H1 (cell line): ENCODE measurements at regions not wholly inside any gene's neighbourhood (a gene's known extent, or its start where the extent isn't known, plus 50 kb on each side); places are given as distances from the start of the nearest gene placed in this dataset.
A peak's percentile ranks its signal among the peaks of the same experiment; 100 is the strongest.

Experiments
- CTCF ChIA-PET: fragments of 300-600 bp; sonication (Branson Sonifier 250); formaldehyde crosslinking; loops from one replicate; lab custom pipeline; 2021; ENCODE audit not compliant: partially characterized antibody; lab: Charles Lee
- POLR2A ChIA-PET: fragments of 300-600 bp; sonication (Branson Sonifier 250); formaldehyde crosslinking; loops from one replicate; lab custom pipeline; 2021; ENCODE audit warnings: inconsistent platforms; ENCODE audit not compliant: partially characterized antibody; lab: Charles Lee
- DNase-seq, 2 experiments: peaks; one replicate each; pipeline versions ENCODE4 v3.0.0 to v3.0.0-alpha.2; 2010 to 2022; ENCODE audit warnings: low spot score in 2 of 2, low read depth in 1 of 2, mixed read lengths in 1 of 2
- FAIRE-seq: peaks from 2 replicates; lab custom pipeline; 2011; peaks lifted over from hg19 to GRCh38; lab: Jason Lieb, UNC
- H2AFZ ChIP-seq: 2 replicates; pipeline ENCODE4 v1.8.1; 2012; ENCODE audit warnings: low read length, inconsistent platforms
- H2AK5ac ChIP-seq: 2 replicates; pipeline ENCODE4 v1.6.1; 2013; ENCODE audit warnings: low read depth, low read length
- H2BK120ac ChIP-seq: replicated peaks from 2 replicates; pipeline ENCODE3; 2013; ENCODE audit warnings: low read depth, low read length, inconsistent platforms
- H2BK12ac ChIP-seq: 2 replicates; pipeline ENCODE4 v1.6.1; 2013; ENCODE audit warnings: low read depth, low read length
- H2BK15ac ChIP-seq: 2 replicates; pipeline ENCODE4 v1.6.1; 2013; ENCODE audit warnings: low read length
- H2BK20ac ChIP-seq: 2 replicates; pipeline ENCODE4 v1.6.1; 2013; ENCODE audit warnings: low read length
- H2BK5ac ChIP-seq: 2 replicates; pipeline ENCODE4 v1.6.1; 2013; ENCODE audit warnings: low read depth, low read length
- H3K14ac ChIP-seq: 2 replicates; pipeline ENCODE4 v1.6.1; 2013; ENCODE audit warnings: inconsistent platforms; ENCODE audit not compliant: insufficient read length
- H3K18ac ChIP-seq: 2 replicates; pipeline ENCODE4 v1.6.1; 2013; ENCODE audit warnings: low read length; ENCODE audit errors: extremely low read depth
- H3K23ac ChIP-seq: 2 replicates; pipeline ENCODE4 v1.6.1; 2013; ENCODE audit warnings: inconsistent platforms; ENCODE audit not compliant: insufficient read length
- H3K23me2 ChIP-seq: 2 replicates; pipeline ENCODE4 v1.6.1; 2013; ENCODE audit warnings: low read depth, low read length
- H3K27ac ChIP-seq: 2 replicates; pipeline ENCODE4 v1.6.1; 2011; ENCODE audit warnings: low read depth, low read length, inconsistent platforms
- H3K27me3 ChIP-seq, 4 experiments: replicated peaks in 1 of 4; 1 replicate in 1 of 4; 2 replicates in 3 of 4; pipeline versions ENCODE4 v1.6.1 to v1.8.1; 2011 to 2013; ENCODE audit warnings: low read length in 3 of 4, mild to moderate bottlenecking in 3 of 4, inconsistent platforms in 2 of 4, mixed read lengths in 2 of 4, moderate library complexity in 1 of 4; ENCODE audit not compliant: control insufficient read depth in 3 of 4, insufficient read depth in 3 of 4; ENCODE audit errors: extremely low read depth in 1 of 4
- H3K36me3 ChIP-seq, 4 experiments: 2 replicates each; pipeline versions ENCODE4 v1.6.1 to v1.8.1; 2011 to 2013; ENCODE audit warnings: mild to moderate bottlenecking in 4 of 4, low read length in 3 of 4, moderate library complexity in 2 of 4, control low read depth in 1 of 4, inconsistent platforms in 1 of 4; ENCODE audit not compliant: insufficient read depth in 4 of 4, control insufficient read depth in 2 of 4
- H3K4ac ChIP-seq: replicated peaks from 2 replicates; pipeline ENCODE3; 2013; ENCODE audit warnings: low read length, low read depth, mixed read lengths, inconsistent platforms; ENCODE audit not compliant: insufficient read length
- H3K4me1 ChIP-seq, 4 experiments: replicated peaks in 1 of 4; 1 replicate in 1 of 4; 2 replicates in 3 of 4; pipeline versions ENCODE4 v1.6.1 to v1.8.1; 2011 to 2013; ENCODE audit warnings: low read length in 3 of 4, inconsistent platforms in 2 of 4, mixed read lengths in 1 of 4; ENCODE audit not compliant: insufficient read depth in 4 of 4, control insufficient read depth in 3 of 4
- H3K4me2 ChIP-seq, 2 experiments: 2 replicates each; pipeline versions ENCODE4 v1.6.1 to v1.8.1; 2011 to 2013; ENCODE audit warnings: low read depth in 2 of 2, low read length in 2 of 2, control low read depth in 1 of 2, inconsistent platforms in 1 of 2, mild to moderate bottlenecking in 1 of 2; ENCODE audit not compliant: insufficient read depth in 1 of 2
- H3K4me3 ChIP-seq, 4 experiments: fragments of 200-600, 300-600 bp in 1 of 4; sonication (generic), shearing (Covaris generic), sonication (Bioruptor Twin) in 1 of 4; 2 replicates each; pipeline versions ENCODE4 v1.5.1 to v1.8.1; 2011 to 2016; ENCODE audit warnings: low read length in 4 of 4, low read depth in 3 of 4, control low read depth in 2 of 4, inconsistent platforms in 2 of 4, mild to moderate bottlenecking in 2 of 4, mixed read lengths in 1 of 4, moderate library complexity in 1 of 4; ENCODE audit not compliant: insufficient read depth in 2 of 4; ENCODE audit errors: extremely low read depth in 1 of 4
- H3K56ac ChIP-seq: replicated peaks from 2 replicates; pipeline ENCODE3; 2013; ENCODE audit warnings: low read depth, mild to moderate bottlenecking, mixed read lengths, low read length, inconsistent platforms; ENCODE audit not compliant: insufficient read length
- H3K79me1 ChIP-seq: 2 replicates; pipeline ENCODE4 v1.6.1; 2013; ENCODE audit warnings: low read depth, low read length, control low read depth
- H3K79me2 ChIP-seq, 2 experiments: 2 replicates each; pipeline versions ENCODE4 v1.6.1 to v1.8.1; 2012 to 2013; ENCODE audit warnings: low read length in 2 of 2, mild to moderate bottlenecking in 2 of 2, inconsistent platforms in 1 of 2; ENCODE audit not compliant: insufficient read depth in 2 of 2, control insufficient read depth in 1 of 2
- H3K9ac ChIP-seq, 4 experiments: replicated peaks in 1 of 4; 1 replicate in 1 of 4; 2 replicates in 3 of 4; pipeline versions ENCODE4 v1.6.1 to v1.8.1; 2011 to 2013; ENCODE audit warnings: low read depth in 3 of 4, low read length in 3 of 4, control low read depth in 2 of 4, mild to moderate bottlenecking in 2 of 4, moderate library complexity in 2 of 4, inconsistent platforms in 1 of 4; ENCODE audit errors: extremely low read depth in 1 of 4
- H3K9me3 ChIP-seq, 2 experiments: 2 replicates each; pipeline versions ENCODE4 v1.6.1 to v1.8.1; 2012 to 2013; ENCODE audit warnings: mild to moderate bottlenecking in 2 of 2, moderate library complexity in 2 of 2, control low read depth in 1 of 2, inconsistent platforms in 1 of 2, low read depth in 1 of 2, low read length in 1 of 2, mixed read lengths in 1 of 2; ENCODE audit not compliant: insufficient read depth in 2 of 2
- H4K20me1 ChIP-seq, 2 experiments: replicated peaks in 1 of 2; 2 replicates each; pipeline versions ENCODE3 to v1.8.1; 2011 to 2013; ENCODE audit warnings: inconsistent platforms in 2 of 2, low read length in 2 of 2, mild to moderate bottlenecking in 1 of 2; ENCODE audit not compliant: insufficient read depth in 2 of 2, control insufficient read depth in 1 of 2
- H4K5ac ChIP-seq: 2 replicates; pipeline ENCODE4 v1.6.1; 2013; ENCODE audit warnings: low read length, low read depth, mixed read lengths, inconsistent platforms; ENCODE audit not compliant: insufficient read length
- H4K8ac ChIP-seq: 2 replicates; pipeline ENCODE4 v1.8.0; 2013; ENCODE audit warnings: mild to moderate bottlenecking, moderate library complexity, low read length, inconsistent platforms; ENCODE audit not compliant: insufficient read depth; ENCODE audit errors: extremely low read depth
- H4K91ac ChIP-seq: replicated peaks from 2 replicates; pipeline ENCODE3; 2013; ENCODE audit warnings: low read length, mixed read lengths, inconsistent platforms; ENCODE audit not compliant: insufficient read length
- CTBP2 ChIP-seq: IDR thresholded peaks from 2 replicates; pipeline ENCODE4 v1.7.0; 2011; ENCODE audit warnings: borderline replicate concordance, mild to moderate bottlenecking, moderate library complexity, mixed read lengths, low read length; ENCODE audit not compliant: insufficient read depth, insufficient read length

DNA sequence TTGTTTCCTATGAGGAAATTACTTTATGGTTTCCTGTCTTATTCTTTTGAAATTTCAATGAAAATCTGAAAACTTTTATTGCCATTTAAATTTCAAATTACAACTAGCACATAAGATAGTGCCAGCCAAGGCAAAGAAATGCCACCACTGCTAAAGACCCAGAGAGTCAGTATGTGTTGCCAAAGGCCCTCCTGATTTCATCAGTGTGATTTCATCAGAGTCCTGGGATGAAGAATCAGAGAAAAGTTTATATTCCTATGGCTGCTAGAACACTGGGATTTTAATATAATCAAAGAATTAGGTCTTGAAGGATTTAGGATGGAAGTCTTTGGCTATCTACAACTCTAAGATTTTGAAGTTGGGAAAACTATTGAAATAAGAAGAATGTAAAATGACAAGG, 434.2 kb upstream of the CCDC54 start:
- H3K4me1 ChIP-seq: no peaks in the 10 kb centered on the region
- no peaks in the 10 kb centered on the region for H3K27me3 ChIP-seq
- H3K18ac ChIP-seq: no peak overlapping the region
- no peak for TF ChIP-seq CTBP2
- no peaks in the 10 kb centered on the region for H3K23me2 ChIP-seq
- H2AK5ac ChIP-seq: no peak overlapping the region
- H3K9me3 ChIP-seq: 0 out of 4 replicates have a peak, but pooled peaks cover 0 to 2% of the 10 kb centered on the region in 2 experiments
- H3K4ac ChIP-seq: no peak overlapping the region
- no peak overlapping the region for H2BK15ac ChIP-seq
- no peaks in the 10 kb centered on the region; a peak in 1 of 8 replicates for H3K36me3 ChIP-seq
- no peak overlapping the region for H4K5ac ChIP-seq
- H4K8ac ChIP-seq: no peak overlapping the region
- no peak overlapping the region for H3K14ac ChIP-seq
- H3K4me3 ChIP-seq: no peak overlapping the region
- no peak overlapping the region for H2BK20ac ChIP-seq
- H3K9ac ChIP-seq: no peak overlapping the region
- H2BK5ac ChIP-seq: no peak overlapping the region
- ChIA-PET CTCF (interaction anchor here (0.7 kb wide), 1 partner anchor 1040 kb away, joined by 3 read pairs; no protein-coding TSS in a partner anchor), POLR2A (no interaction called here)
- no peak overlapping the region for H3K27ac ChIP-seq
- H4K20me1 ChIP-seq: no peaks in the 10 kb centered on the region
- no peak overlapping the region for H3K56ac ChIP-seq
- no peak overlapping the region for H3K4me2 ChIP-seq
- no peak overlapping the region for H3K23ac ChIP-seq
- DNase-seq: no peak
- no peaks in the 10 kb centered on the region for H3K79me2 ChIP-seq
- H3K79me1 ChIP-seq: no peaks in the 10 kb centered on the region
- no peak overlapping the region for H2BK120ac ChIP-seq
- FAIRE-seq: no peak
- no peak overlapping the region for H4K91ac ChIP-seq
- H2BK12ac ChIP-seq: no peak overlapping the region
- 0 out of 2 replicates have a peak overlapping the region, but pooled peaks have one; percentile 6 for H2AFZ ChIP-seq
